ENCODE measurements at regions not wholly inside any gene's neighbourhood (a gene's known extent, or its start where the extent isn't known, plus 50 kb on each side); places are given as distances from the start of the nearest gene placed in this dataset.

- no peaks in the 10 kb centered on the region for H3K79me2 ChIP-seq (ENCODE audit: low read length)
- H3K4me2 ChIP-seq (ENCODE audit: low read length), result no peak overlapping the region
- H3K36me3 ChIP-seq (replicated peaks; ENCODE audit: low read depth, low read length), result no peaks in the 10 kb centered on the region
- no peak overlapping the region for H2AFZ ChIP-seq (ENCODE audit: low read depth, low read length)
- no peak overlapping the region for H3K9ac ChIP-seq (ENCODE audit: low read length)
- no peaks in the 10 kb centered on the region for H3K9me3 ChIP-seq (ENCODE audit: insufficient read depth, low read length)
- H3K27ac ChIP-seq (ENCODE audit: low read length), result no peak overlapping the region
- TF ChIP-seq EZH2phosphoT487 (IDR thresholded peaks at IDR 0.05; ENCODE audit: low read depth) (no peak), CTCF (IDR thresholded peaks at IDR 0.05; ENCODE audit: low read depth, low read length) (no peak)
- no peaks in the 10 kb centered on the region for H4K20me1 ChIP-seq (ENCODE audit: insufficient read depth, low read length)
- no peaks in the 10 kb centered on the region for H3K27me3 ChIP-seq (ENCODE audit: low read depth, low read length)
- H3K4me3 ChIP-seq (ENCODE audit: low read length), result no peak overlapping the region
- no peaks in the 10 kb centered on the region for H3K4me1 ChIP-seq (ENCODE audit: low read length)
These were observed 118.5 kb upstream of the NGF start for GRCh38 chr1:115456441-115456961.

DNA sequence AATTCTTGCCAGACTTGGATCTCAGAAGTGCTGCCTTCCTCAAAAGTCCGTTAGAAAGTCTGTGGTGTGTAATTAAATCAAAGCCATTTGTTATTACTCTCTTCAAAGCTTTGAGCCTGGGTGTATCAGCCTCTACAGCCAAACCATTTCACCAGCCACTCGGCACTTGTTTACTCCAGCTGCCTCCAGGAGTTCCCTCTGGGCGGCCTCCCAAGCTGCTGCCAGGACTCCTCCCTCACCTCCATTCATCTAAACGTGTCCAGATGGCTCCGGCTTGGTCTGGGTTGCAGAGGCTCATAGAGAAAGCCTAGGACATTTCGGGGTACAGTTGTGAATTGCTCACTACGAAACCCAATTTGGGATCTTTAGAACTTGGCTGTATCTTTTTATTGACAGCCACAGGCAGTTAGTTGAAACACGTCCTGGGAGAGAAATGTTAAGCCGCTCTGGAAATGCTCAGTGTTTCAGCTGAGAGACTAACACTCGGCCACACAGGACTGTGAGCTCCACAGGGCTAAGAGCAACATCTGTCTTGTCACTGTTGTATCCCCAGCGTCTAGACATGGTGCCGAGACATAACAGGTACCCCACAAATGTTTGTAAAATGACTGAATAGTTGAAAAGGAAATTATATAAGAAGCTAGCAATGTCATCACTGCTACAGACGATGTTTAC is 116.9 kb upstream of the NGF start:
- Histone ChIP-seq H3K9me3 (ENCODE audit: insufficient read depth, low read length) (no peaks in the 10 kb centered on the region), H3K27me3 (ENCODE audit: low read depth, low read length) (no peaks in the 10 kb centered on the region), H3K4me1 (ENCODE audit: low read length) (no peaks in the 10 kb centered on the region), H3K27ac (ENCODE audit: low read length) (no peak overlapping the region), H3K4me3 (ENCODE audit: low read length) (no peak overlapping the region), H3K9ac (ENCODE audit: low read length) (no peak overlapping the region), H3K36me3 (replicated peaks; ENCODE audit: low read depth, low read length) (no peaks in the 10 kb centered on the region), H3K79me2 (ENCODE audit: low read length) (no peaks in the 10 kb centered on the region), H3K4me2 (ENCODE audit: low read length) (no peak overlapping the region), H4K20me1 (ENCODE audit: insufficient read depth, low read length) (no peaks in the 10 kb centered on the region), H2AFZ (ENCODE audit: low read depth, low read length) (no peak overlapping the region)
- no peak for TF ChIP-seq EZH2phosphoT487 (IDR thresholded peaks at IDR 0.05; ENCODE audit: low read depth)
- TF ChIP-seq CTCF (IDR thresholded peaks at IDR 0.05; ENCODE audit: low read depth, low read length), result no peak

DNA sequence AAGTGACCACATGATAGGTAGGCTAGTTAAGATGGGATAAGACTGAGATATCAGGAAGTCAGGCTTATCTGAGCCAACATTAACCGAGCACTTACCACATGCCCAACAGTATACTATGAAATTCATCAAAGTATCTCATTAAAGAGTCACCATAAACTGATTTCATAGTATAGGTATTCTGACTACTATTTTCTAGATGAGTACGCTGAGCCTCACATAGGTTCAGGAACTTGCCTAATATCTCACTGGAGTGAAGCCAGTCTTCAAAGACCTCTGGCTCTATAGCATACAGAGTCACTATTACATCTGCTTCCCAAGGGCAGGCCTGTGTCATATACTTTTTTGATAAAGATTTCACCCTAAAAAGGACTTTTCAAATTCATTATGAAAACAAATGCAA is 115.6 kb upstream of the NGF start:
- Histone ChIP-seq H3K9me3 (ENCODE audit: insufficient read depth, low read length) (no peaks in the 10 kb centered on the region), H3K4me3 (ENCODE audit: low read length) (no peak overlapping the region), H3K9ac (ENCODE audit: low read length) (no peak overlapping the region), H2AFZ (ENCODE audit: low read depth, low read length) (no peak overlapping the region), H3K27ac (ENCODE audit: low read length) (no peak overlapping the region), H3K4me2 (ENCODE audit: low read length) (no peak overlapping the region), H3K4me1 (ENCODE audit: low read length) (no peaks in the 10 kb centered on the region), H3K36me3 (replicated peaks; ENCODE audit: low read depth, low read length) (no peaks in the 10 kb centered on the region), H3K27me3 (ENCODE audit: low read depth, low read length) (no peaks in the 10 kb centered on the region), H3K79me2 (ENCODE audit: low read length) (no peaks in the 10 kb centered on the region), H4K20me1 (ENCODE audit: insufficient read depth, low read length) (no peaks in the 10 kb centered on the region)
- TF ChIP-seq CTCF (IDR thresholded peaks at IDR 0.05; ENCODE audit: low read depth, low read length) (no peak), EZH2phosphoT487 (IDR thresholded peaks at IDR 0.05; ENCODE audit: low read depth) (no peak)

GRCh38 chr1:115452600-115453329 is 114.7 kb upstream of the NGF start:
- H3K9me3 ChIP-seq (ENCODE audit: insufficient read depth, low read length), result no peaks in the 10 kb centered on the region
- H3K27me3 ChIP-seq (ENCODE audit: low read depth, low read length), result no peaks in the 10 kb centered on the region
- no peak overlapping the region for H3K4me2 ChIP-seq (ENCODE audit: low read length)
- H3K79me2 ChIP-seq (ENCODE audit: low read length), result no peaks in the 10 kb centered on the region
- H3K36me3 ChIP-seq (replicated peaks; ENCODE audit: low read depth, low read length), result no peaks in the 10 kb centered on the region
- H4K20me1 ChIP-seq (ENCODE audit: insufficient read depth, low read length), result no peaks in the 10 kb centered on the region
- no peak overlapping the region for H3K9ac ChIP-seq (ENCODE audit: low read length)
- H3K4me1 ChIP-seq (ENCODE audit: low read length), result no peaks in the 10 kb centered on the region
- no peak overlapping the region for H2AFZ ChIP-seq (ENCODE audit: low read depth, low read length)
- H3K4me3 ChIP-seq (ENCODE audit: low read length), result no peak overlapping the region
- no peak overlapping the region for H3K27ac ChIP-seq (ENCODE audit: low read length)
- TF ChIP-seq EZH2phosphoT487 (IDR thresholded peaks at IDR 0.05; ENCODE audit: low read depth) (no peak), CTCF (IDR thresholded peaks at IDR 0.05; ENCODE audit: low read depth, low read length) (no peak)
